ENCODE measurements at regions not wholly inside any gene's neighbourhood (a gene's known extent, or its start where the extent isn't known, plus 50 kb on each side); places are given as distances from the start of the nearest gene placed in this dataset.

- no peaks in the 10 kb centered on the region for H3K27me3 Mint-ChIP-seq (ENCODE audit: low read depth)
Measured at GRCh38 chr16:86993426-86994110, 323.6 kb downstream of the C16orf95 start.

GRCh38 chr16:86994215-86994614 is 323.0 kb downstream of the C16orf95 start:
- H3K9me3 Mint-ChIP-seq (ENCODE audit: low read depth) = peaks cover 2% of the 10 kb centered on the region
- no peaks in the 10 kb centered on the region for H3K27me3 Mint-ChIP-seq (ENCODE audit: low read depth)
- no peak overlapping the region for H3K4me3 Mint-ChIP-seq (ENCODE audit: unreplicated experiment)
- peaks cover 21% of the 10 kb centered on the region for H3K4me1 Mint-ChIP-seq (ENCODE audit: low read depth)
- H3K27ac Mint-ChIP-seq (ENCODE audit: unreplicated experiment) = peak overlapping the region; percentile 95
- peaks cover 2% of the 10 kb centered on the region for H3K36me3 Mint-ChIP-seq (ENCODE audit: low read depth)
- TF ChIP-seq CTCF (IDR thresholded peaks at IDR 0.05) = no peak
- no peak for DNase-seq (ENCODE audit: low spot score)

More at GRCh38 chr16:86993426-86994110, 323.6 kb downstream of the C16orf95 start:
- no peak overlapping the region for H3K27ac Mint-ChIP-seq (ENCODE audit: unreplicated experiment)
- DNase-seq (ENCODE audit: low spot score) = no peak
- H3K4me1 Mint-ChIP-seq (ENCODE audit: low read depth) = peaks cover 21% of the 10 kb centered on the region
- peaks cover 2% of the 10 kb centered on the region for H3K9me3 Mint-ChIP-seq (ENCODE audit: low read depth)
- no peak for TF ChIP-seq CTCF (IDR thresholded peaks at IDR 0.05)
- H3K36me3 Mint-ChIP-seq (ENCODE audit: low read depth) = peaks cover under 1% of the 10 kb centered on the region
- no peak overlapping the region for H3K4me3 Mint-ChIP-seq (ENCODE audit: unreplicated experiment)

GRCh38 chr16:86994651-86995171 is 322.5 kb downstream of the C16orf95 start:
- no peak for DNase-seq (ENCODE audit: low spot score)
- peaks cover 2% of the 10 kb centered on the region for H3K9me3 Mint-ChIP-seq (ENCODE audit: low read depth)
- peak overlapping the region; percentile 58 for H3K4me3 Mint-ChIP-seq (ENCODE audit: unreplicated experiment)
- no peak for TF ChIP-seq CTCF (IDR thresholded peaks at IDR 0.05)
- peaks cover 2% of the 10 kb centered on the region for H3K36me3 Mint-ChIP-seq (ENCODE audit: low read depth)
- peaks cover 26% of the 10 kb centered on the region for H3K4me1 Mint-ChIP-seq (ENCODE audit: low read depth)
- H3K27ac Mint-ChIP-seq (ENCODE audit: unreplicated experiment) = peak overlapping the region; percentile 95
- no peaks in the 10 kb centered on the region for H3K27me3 Mint-ChIP-seq (ENCODE audit: low read depth)

GRCh38 chr16:86995456-86995855 is 321.7 kb downstream of the C16orf95 start:
- no peaks in the 10 kb centered on the region for H3K27me3 Mint-ChIP-seq (ENCODE audit: low read depth)
- H3K4me3 Mint-ChIP-seq (ENCODE audit: unreplicated experiment) = no peak overlapping the region
- H3K36me3 Mint-ChIP-seq (ENCODE audit: low read depth) = peaks cover 4% of the 10 kb centered on the region
- no peak for DNase-seq (ENCODE audit: low spot score)
- TF ChIP-seq CTCF (IDR thresholded peaks at IDR 0.05) = no peak
- peaks cover 24% of the 10 kb centered on the region for H3K4me1 Mint-ChIP-seq (ENCODE audit: low read depth)
- H3K9me3 Mint-ChIP-seq (ENCODE audit: low read depth) = peaks cover 6% of the 10 kb centered on the region
- H3K27ac Mint-ChIP-seq (ENCODE audit: unreplicated experiment) = no peak overlapping the region

- Mint-ChIP-seq H3K27me3 (ENCODE audit: low read depth) (no peaks in the 10 kb centered on the region), H3K36me3 (ENCODE audit: low read depth) (peaks cover 4% of the 10 kb centered on the region), H3K4me1 (ENCODE audit: low read depth) (peaks cover 21% of the 10 kb centered on the region), H3K27ac (ENCODE audit: unreplicated experiment) (no peak overlapping the region), H3K4me3 (ENCODE audit: unreplicated experiment) (no peak overlapping the region), H3K9me3 (ENCODE audit: low read depth) (peaks cover 11% of the 10 kb centered on the region)
- no peak for TF ChIP-seq CTCF (IDR thresholded peaks at IDR 0.05)
- DNase-seq (ENCODE audit: low spot score) = no peak
Measured at GRCh38 chr16:86996081-86996480, 321.1 kb downstream of the C16orf95 start.
